ENCODE measurements at regions not wholly inside any gene's neighbourhood (a gene's known extent, or its start where the extent isn't known, plus 50 kb on each side); places are given as distances from the start of the nearest gene placed in this dataset.

DNA sequence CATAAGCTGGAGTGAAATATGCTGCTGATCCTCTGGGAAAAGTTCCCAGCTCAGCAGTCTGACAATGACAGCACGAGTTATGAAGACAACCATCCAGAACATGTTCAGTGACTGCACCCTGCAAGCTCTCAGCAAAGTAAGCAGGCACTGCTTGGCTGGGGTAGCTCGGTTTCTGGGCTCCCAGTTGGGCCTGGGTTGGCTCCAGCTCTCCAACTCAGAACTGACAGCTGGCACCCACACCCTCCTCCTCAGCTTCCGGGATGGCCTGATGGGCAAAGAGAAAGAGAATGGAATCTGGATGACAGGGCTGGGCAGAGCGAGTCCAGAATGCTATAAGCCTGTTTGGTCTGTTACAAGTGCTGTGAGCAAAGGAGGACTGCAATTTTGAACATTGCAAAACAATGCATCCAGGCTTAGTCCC lies 185.0 kb downstream of the CSNK1G3 start:
- TF ChIP-seq CTCF (optimal IDR thresholded peaks at IDR 0.05 in 1 of 3, IDR thresholded peaks at IDR 0.05 in 1 of 3, conservative IDR thresholded peaks at IDR 0.05 in 1 of 3; ENCODE audit: extremely low read depth in 1 of 3, insufficient read depth in 2 of 3, low read length in 3 of 3) (no peak), EZH2 (IDR thresholded peaks at IDR 0.05; ENCODE audit: low read length) (no peak)

Measured in keratinocyte (primary cell).